HG02943 (cell line): ENCODE measurements at regions not wholly inside any gene's neighbourhood (a gene's known extent, or its start where the extent isn't known, plus 50 kb on each side); places are given as distances from the start of the nearest gene placed in this dataset.

Source experiments
- ATAC-seq: cut with Tn5 transposase; IDR thresholded peaks from one replicate; pipeline ENCODE4 v1.9.1; 2021; ENCODE audit warnings: mild to moderate bottlenecking, low read depth, moderate library complexity; ENCODE audit not compliant: unreplicated experiment

- ATAC-seq, result no peak
These were observed 222.7 kb upstream of the MGMT start for GRCh38 chr10:129244298-129244697.

- ATAC-seq, result no peak
These were observed 222.3 kb upstream of the MGMT start for GRCh38 chr10:129244757-129245156.

- ATAC-seq, result no peak
These were observed 213.7 kb upstream of the MGMT start for GRCh38 chr10:129253161-129253864.

GRCh38 chr10:129253865-129254179 lies 213.2 kb upstream of the MGMT start:
- no peak for ATAC-seq

GRCh38 chr10:129258283-129258923 lies 208.6 kb upstream of the MGMT start:
- ATAC-seq, result no peak

- ATAC-seq, result no peak
These were observed 207.8 kb upstream of the MGMT start for GRCh38 chr10:129259128-129259815.

- ATAC-seq, result no peak
These were observed 194.9 kb upstream of the MGMT start for GRCh38 chr10:129272176-129272575.

GRCh38 chr10:129272866-129273650 lies 194.0 kb upstream of the MGMT start:
- ATAC-seq, result no peak

- no peak for ATAC-seq
These were observed 193.2 kb upstream of the MGMT start for GRCh38 chr10:129273860-129274259.

GRCh38 chr10:129274748-129275474 lies 192.1 kb upstream of the MGMT start:
- ATAC-seq, result no peak

- no peak for ATAC-seq
These were observed 191.2 kb upstream of the MGMT start for GRCh38 chr10:129275886-129276285.

- no peak for ATAC-seq
These were observed 190.0 kb upstream of the MGMT start for GRCh38 chr10:129277084-129277483.

GRCh38 chr10:129277841-129278240 lies 189.2 kb upstream of the MGMT start:
- ATAC-seq, result no peak

GRCh38 chr10:129278686-129279085 lies 188.4 kb upstream of the MGMT start:
- no peak for ATAC-seq

- ATAC-seq, result no peak
These were observed 187.4 kb upstream of the MGMT start for GRCh38 chr10:129279446-129280154.

GRCh38 chr10:129280155-129280502 lies 186.9 kb upstream of the MGMT start:
- ATAC-seq, result no peak

- no peak for ATAC-seq
These were observed 186.0 kb upstream of the MGMT start for GRCh38 chr10:129280908-129281586.

- no peak for ATAC-seq
These were observed 181.6 kb upstream of the MGMT start for GRCh38 chr10:129285459-129285858.

- ATAC-seq, result no peak
These were observed 177.9 kb upstream of the MGMT start for GRCh38 chr10:129288999-129289584.
